ENCODE measurements at regions not wholly inside any gene's neighbourhood (a gene's known extent, or its start where the extent isn't known, plus 50 kb on each side); places are given as distances from the start of the nearest gene placed in this dataset.
"Not testable (repeated sequence)": the region's sequence is repeated elsewhere in the genome, so short reads cannot be mapped to it uniquely, and the experiment has no call there.

DNA sequence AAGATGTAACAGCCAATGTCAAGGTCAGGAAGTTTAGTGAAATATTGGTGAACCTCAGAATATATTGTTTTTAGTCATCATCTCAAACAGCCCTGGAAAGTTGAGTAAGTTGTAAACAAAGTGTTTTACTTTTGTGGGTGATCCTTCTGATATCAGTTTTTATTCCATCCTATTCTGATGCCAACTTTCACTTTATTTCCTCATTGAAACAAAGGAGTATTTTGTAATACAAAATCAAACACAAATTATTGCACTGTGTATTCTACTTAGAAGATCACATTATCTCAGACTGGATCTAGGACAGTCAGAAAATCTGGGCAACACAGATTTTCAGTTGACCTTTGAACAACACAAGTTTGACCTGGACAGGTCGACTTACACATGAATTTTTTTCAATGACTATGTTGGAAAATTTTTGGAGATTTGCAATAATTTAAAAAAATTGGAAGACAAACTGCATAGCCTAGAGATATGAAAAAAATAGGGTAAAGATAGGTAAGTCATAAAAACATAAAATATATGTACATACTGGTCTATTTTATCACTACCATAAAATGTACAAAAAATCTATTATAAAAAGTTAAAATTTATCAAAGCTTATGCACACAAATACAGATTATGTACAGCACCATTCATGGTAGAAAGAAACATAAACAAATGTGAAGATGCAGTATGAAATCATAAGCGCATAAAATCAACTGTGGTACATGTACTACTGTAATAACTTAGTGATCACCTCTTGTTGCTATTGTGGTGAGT is 709.1 kb upstream of the FAM241A start:
- no peak for DNase-seq

DNA sequence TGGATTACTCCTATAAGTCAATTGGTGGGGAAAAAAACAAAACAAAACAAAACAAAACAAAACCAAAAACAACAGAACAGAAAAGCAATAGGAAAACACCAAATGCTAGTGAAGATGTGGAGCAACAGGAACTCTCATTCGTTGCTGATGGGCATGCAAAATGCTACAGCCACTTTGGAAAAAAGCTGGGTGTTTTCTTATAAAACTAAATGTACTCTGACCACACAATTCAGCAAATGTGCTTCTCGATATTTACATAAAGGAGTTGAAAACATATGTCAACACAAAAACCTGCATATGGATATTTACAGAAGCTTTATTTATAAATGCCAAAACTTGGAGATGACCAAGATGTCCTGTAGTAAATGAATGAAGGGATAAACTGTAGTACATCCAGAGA is 703.6 kb upstream of the FAM241A start:
- DNase-seq = no peak

- not testable (repeated sequence) for DNase-seq
Measured at GRCh38 chr4:111444836-111445235, 700.4 kb upstream of the FAM241A start.

- no peak for DNase-seq
Measured at GRCh38 chr4:111449657-111450056, 695.6 kb upstream of the FAM241A start.

- DNase-seq = no peak
Measured at GRCh38 chr4:111450867-111451266, 694.4 kb upstream of the FAM241A start.

GRCh38 chr4:111453216-111453615 is 692.0 kb upstream of the FAM241A start:
- DNase-seq = no peak

GRCh38 chr4:111454961-111455360 is 690.3 kb upstream of the FAM241A start:
- DNase-seq = no peak

- DNase-seq = no peak
Measured at GRCh38 chr4:111464251-111465045, 680.8 kb upstream of the FAM241A start.

DNA sequence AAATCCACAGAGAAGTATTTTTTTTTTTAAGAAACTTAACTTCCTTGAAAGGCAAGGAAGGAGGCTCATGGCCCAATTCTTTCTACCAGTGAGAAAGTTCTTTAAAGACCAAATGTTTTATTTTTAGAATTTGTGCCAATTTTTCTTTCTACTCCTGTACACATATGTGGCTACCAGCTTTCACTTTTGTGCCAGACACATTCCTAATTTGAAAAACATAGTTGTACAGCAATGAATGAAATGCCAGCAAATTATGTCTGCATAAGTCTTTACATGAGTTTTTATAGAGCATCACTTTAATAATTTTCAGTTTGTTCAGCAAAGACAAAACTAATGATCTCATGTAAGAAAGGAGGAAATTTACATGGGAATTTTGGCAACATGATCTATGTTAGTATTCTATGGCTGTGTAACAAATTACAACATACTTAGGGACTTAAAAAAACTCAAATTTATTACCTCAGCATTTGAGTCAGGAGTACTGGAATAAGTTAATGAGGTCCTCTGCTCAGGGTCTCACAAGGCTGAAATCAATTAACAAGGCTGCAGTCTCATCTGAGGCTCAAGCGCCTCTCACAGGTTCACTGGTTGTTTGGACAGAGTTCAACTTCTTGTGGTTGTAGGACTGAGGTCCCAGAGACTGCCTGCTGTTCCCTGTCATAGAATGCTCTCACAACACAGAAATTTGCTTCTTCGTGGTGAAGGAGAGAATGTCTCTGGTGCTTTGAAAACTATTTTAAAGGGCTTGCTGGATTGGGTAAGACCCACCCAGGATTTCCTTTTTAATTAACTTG is 678.2 kb upstream of the FAM241A start:
- peak in 1 of 2 experiments; percentile 27 for DNase-seq

DNA sequence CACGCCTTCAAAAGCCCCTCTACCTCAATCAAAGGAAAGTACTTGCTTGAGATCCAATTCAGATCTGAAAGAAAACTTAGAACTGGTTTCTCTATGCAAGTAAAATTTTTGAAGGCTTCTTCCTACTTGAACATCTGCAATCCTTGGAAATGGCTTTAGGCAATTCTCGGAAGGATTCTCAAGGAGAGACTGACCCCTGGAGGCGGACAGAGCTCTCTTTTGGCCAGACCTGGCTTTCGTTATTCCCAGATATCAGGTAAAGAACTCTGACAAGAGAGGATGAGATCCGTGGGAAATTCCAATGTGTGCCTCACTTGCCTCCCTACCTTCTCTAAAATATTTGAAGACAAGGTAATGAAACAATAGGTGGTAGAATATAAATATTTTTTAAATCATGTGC is 670.3 kb upstream of the FAM241A start:
- peak; percentile 21 to 56 for DNase-seq

- no peak for DNase-seq
Measured at GRCh38 chr4:111475666-111476065, 669.6 kb upstream of the FAM241A start.

DNA sequence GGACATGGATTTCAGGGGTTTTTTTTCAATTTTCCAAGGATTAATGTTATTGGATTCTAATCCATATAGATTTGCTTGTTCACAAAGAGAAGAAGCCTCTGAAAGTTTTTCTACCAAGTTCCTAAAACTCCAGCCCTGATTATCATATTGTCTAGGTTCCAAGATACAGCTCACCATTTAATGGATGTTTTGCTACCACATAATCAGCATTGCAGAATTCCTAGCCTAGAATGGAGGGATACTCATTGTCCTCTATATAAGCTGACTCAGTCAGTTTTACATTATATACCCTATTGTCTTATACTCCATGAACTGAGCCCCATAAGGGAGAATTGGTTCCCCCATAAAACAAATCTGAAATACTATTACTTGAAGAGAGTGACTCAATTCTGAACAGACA is 664.7 kb upstream of the FAM241A start:
- DNase-seq = no peak

GRCh38 chr4:111483375-111484169 is 661.7 kb upstream of the FAM241A start:
- DNase-seq = no peak

- no peak for DNase-seq
Measured at GRCh38 chr4:111492496-111492895, 652.8 kb upstream of the FAM241A start.

DNA sequence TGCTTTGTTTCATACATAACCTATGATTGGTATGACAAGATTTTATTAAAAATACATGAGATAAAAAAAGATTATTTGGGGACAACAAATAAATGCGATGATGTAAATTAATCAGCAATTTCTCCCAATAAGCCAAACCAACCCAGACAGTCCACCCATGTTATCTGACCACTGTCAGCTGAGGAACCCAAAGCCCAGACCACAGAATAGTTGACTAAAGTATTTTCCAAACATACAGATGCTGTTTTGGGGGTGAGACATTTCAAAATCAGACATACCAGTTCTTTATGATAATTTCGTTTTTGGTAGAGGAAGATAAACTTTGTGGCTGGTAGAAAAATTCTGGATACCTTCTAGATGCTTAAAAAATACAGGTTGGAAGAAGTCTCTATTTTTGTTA is 650.8 kb upstream of the FAM241A start:
- DNase-seq = no peak

- DNase-seq = no peak
Measured at GRCh38 chr4:111494971-111495370, 650.3 kb upstream of the FAM241A start.

DNA sequence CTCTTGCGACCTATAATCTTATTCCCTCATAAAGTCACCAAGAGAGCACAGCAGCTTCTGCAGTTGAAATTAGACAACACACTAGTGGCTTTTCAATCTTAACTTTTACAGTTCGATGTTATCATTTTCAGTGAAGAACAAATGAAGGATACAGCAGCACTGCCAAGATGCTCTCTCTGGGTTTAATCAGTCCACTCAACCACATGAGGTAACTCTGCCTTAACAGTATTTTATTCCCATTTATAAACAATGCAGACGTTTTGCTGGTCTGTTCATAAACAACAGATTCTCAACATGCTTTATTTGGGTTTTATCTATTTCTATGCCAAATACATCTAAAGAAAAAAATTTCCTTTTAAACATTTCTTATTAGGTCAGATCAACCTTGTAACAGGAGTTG is 646.0 kb upstream of the FAM241A start:
- no peak for DNase-seq

DNA sequence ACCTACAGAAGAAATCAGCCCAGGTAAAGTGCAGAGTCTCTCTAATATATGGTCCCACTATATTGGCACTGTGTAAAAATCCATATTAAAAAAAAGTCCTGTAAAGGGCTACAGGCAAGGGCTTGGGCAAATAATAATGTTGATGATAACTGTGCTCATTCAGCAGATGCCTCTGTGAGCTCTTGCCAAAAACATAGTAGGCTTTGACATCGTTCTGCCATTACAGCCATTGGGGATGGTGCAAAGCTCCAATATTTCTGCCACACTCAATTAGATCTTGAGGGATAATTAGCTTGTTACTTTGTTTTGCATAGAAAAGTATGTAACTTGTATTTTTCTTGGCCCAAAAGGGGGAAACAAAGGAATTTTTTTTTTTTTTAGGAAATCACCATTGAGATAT is 645.5 kb upstream of the FAM241A start:
- peak; percentile 1 to 57 for DNase-seq

DNA sequence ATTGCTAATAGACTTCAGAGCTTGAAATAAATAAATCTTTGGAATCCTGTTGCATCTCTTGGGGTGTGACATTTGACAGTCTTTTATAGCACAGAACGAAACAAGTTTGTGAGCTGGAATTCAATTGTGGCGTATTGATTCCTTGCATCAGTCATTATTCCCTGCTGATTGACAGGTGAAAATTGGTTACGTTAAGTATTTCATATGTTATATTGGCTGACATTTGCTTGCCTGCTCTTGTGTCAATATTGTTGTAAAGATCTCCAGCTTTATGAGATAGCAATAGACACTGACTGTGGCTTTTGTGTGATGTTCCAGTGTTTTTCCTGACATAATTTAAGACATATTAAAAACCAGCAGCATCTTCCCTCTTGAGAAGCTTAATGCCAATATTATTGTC is 644.4 kb upstream of the FAM241A start:
- no peak for DNase-seq

DNA sequence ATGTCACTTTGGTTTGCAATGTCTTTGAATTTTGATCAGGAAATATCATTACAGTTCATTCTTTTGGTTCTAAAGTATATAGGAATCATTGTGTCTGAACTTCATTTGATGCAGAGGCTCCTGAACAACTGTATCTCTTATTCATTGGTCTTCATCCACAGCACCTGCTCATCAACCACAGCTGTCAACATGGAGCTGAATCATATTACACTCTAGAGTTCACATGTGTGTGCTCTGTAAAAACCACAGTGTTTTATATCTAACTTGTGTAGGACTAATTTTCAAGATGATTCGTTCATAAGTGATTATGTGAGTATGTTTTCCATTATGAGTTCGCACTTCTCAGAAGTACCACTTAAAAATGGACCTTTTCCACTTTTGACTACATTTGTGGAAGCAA is 643.3 kb upstream of the FAM241A start:
- no peak for DNase-seq

- no peak for DNase-seq
Measured at GRCh38 chr4:111502626-111503025, 642.6 kb upstream of the FAM241A start.

DNA sequence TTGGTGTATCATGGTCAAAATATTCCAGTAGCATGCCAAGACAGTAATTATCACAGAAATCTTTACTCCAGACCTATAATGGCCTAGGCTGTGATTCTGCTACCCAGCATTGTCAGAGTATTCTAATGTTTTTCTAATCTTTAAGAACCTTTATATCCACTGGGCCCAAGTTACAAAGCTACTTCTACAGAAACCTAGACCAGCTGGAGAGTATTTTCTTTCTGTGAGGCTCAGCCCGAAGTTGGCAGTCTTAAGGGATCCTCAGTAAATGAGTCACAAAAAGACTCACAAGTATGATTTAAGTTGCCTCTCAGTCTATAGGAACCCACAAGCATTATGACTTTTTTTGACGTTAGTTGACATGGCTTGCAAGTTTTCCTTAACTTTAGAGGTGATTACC is 638.5 kb upstream of the FAM241A start:
- no peak for DNase-seq

DNA sequence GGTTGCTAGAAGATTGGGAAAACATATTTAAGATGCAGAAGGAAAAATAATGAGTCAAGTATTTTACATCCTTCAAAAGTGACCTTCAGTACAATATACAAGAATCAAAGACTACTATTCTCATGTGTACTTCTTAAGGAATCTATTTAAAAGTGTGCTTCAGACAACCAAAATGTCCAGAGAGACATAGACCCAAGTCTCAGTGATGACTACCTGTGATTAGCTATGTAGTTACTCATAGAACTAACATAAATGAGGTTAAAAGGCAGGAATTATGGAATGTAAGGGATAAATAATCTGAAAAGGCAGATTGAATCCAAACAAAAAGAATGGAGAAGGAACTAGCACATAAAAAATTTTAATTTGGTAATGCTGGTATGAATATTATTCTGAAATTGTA is 634.7 kb upstream of the FAM241A start:
- DNase-seq = no peak
